ENCODE measurements at regions not wholly inside any gene's neighbourhood (a gene's known extent, or its start where the extent isn't known, plus 50 kb on each side); places are given as distances from the start of the nearest gene placed in this dataset.

GRCh38 chr2:78648558-78648957 lies 376.9 kb upstream of the REG3G start:
- POLR2A ChIA-PET: no interaction called here
- CTCF ChIA-PET: no interaction called here

GRCh38 chr2:78654941-78655340 lies 370.6 kb upstream of the REG3G start:
- ChIA-PET CTCF (no interaction called here), POLR2A (no interaction called here)

- POLR2A ChIA-PET: no interaction called here
- CTCF ChIA-PET: no interaction called here
Observed at GRCh38 chr2:78676921-78677696, 348.4 kb upstream of the REG3G start.

GRCh38 chr2:78677774-78678173 lies 347.7 kb upstream of the REG3G start:
- CTCF ChIA-PET: no interaction called here
- POLR2A ChIA-PET: no interaction called here

- POLR2A ChIA-PET: no interaction called here
- CTCF ChIA-PET: no interaction called here
Observed at GRCh38 chr2:78681386-78681785, 344.1 kb upstream of the REG3G start.

- CTCF ChIA-PET: no interaction called here
- POLR2A ChIA-PET: no interaction called here
Observed at GRCh38 chr2:78682781-78683180, 342.7 kb upstream of the REG3G start.

GRCh38 chr2:78686625-78687153 lies 338.8 kb upstream of the REG3G start:
- POLR2A ChIA-PET: no interaction called here
- CTCF ChIA-PET: no interaction called here

- CTCF ChIA-PET: interaction anchor here (0.6 kb wide), 1 partner anchor 950 kb away, joined by 3 read pairs; no protein-coding TSS in a partner anchor
- POLR2A ChIA-PET: no interaction called here
Observed at GRCh38 chr2:78699696-78700095, 325.8 kb upstream of the REG3G start.

GRCh38 chr2:78701546-78701945 lies 324.0 kb upstream of the REG3G start:
- POLR2A ChIA-PET: no interaction called here
- CTCF ChIA-PET: no interaction called here

GRCh38 chr2:78707776-78708386 lies 317.6 kb upstream of the REG3G start:
- CTCF ChIA-PET: no interaction called here

GRCh38 chr2:78710632-78711375 lies 314.7 kb upstream of the REG3G start:
- POLR2A ChIA-PET: no interaction called here
- CTCF ChIA-PET: no interaction called here

More at GRCh38 chr2:78707776-78708386, 317.6 kb upstream of the REG3G start:
- POLR2A ChIA-PET: no interaction called here

GRCh38 chr2:78715293-78715692 lies 310.2 kb upstream of the REG3G start:
- POLR2A ChIA-PET: no interaction called here
- CTCF ChIA-PET: no interaction called here

GRCh38 chr2:78718024-78718423 lies 307.5 kb upstream of the REG3G start:
- ChIA-PET CTCF (no interaction called here), POLR2A (no interaction called here)

GRCh38 chr2:78718473-78718872 lies 307.0 kb upstream of the REG3G start:
- ChIA-PET CTCF (no interaction called here), POLR2A (no interaction called here)

GRCh38 chr2:78721355-78722033 lies 304.0 kb upstream of the REG3G start:
- POLR2A ChIA-PET: no interaction called here
- CTCF ChIA-PET: no interaction called here

- ChIA-PET CTCF (no interaction called here), POLR2A (no interaction called here)
Observed at GRCh38 chr2:78734221-78734620, 291.3 kb upstream of the REG3G start.

GRCh38 chr2:78739282-78739681 lies 286.2 kb upstream of the REG3G start:
- CTCF ChIA-PET: no interaction called here
- POLR2A ChIA-PET: no interaction called here

GRCh38 chr2:78749638-78750037 lies 275.9 kb upstream of the REG3G start:
- POLR2A ChIA-PET: no interaction called here
- CTCF ChIA-PET: no interaction called here

GRCh38 chr2:78750219-78750618 lies 275.3 kb upstream of the REG3G start:
- ChIA-PET POLR2A (no interaction called here), CTCF (no interaction called here)

- POLR2A ChIA-PET: no interaction called here
- CTCF ChIA-PET: no interaction called here
Observed at GRCh38 chr2:78754930-78755329, 270.6 kb upstream of the REG3G start.

GRCh38 chr2:78757191-78757590 lies 268.3 kb upstream of the REG3G start:
- POLR2A ChIA-PET: no interaction called here
- CTCF ChIA-PET: interaction anchor here (0.7 kb wide), 1 partner anchor 184 kb away, joined by 3 read pairs; no protein-coding TSS in a partner anchor
